ENCODE measurements at regions not wholly inside any gene's neighbourhood (a gene's known extent, or its start where the extent isn't known, plus 50 kb on each side); places are given as distances from the start of the nearest gene placed in this dataset.

- no peak for TF ChIP-seq CTCF (IDR thresholded peaks at IDR 0.05; ENCODE audit: low read depth, low read length)
- no peak for TF ChIP-seq EZH2phosphoT487 (IDR thresholded peaks at IDR 0.05; ENCODE audit: low read depth)
Measured at GRCh38 chr9:88651682-88652633, 117.0 kb downstream of the NXNL2 start.
